OCI-M2 (cell line): ENCODE measurements at regions not wholly inside any gene's neighbourhood (a gene's known extent, or its start where the extent isn't known, plus 50 kb on each side); places are given as distances from the start of the nearest gene placed in this dataset.
"Not testable (repeated sequence)": the region's sequence is repeated elsewhere in the genome, so short reads cannot be mapped to it uniquely, and the experiment has no call there.

Experiments
- DNase-seq: peaks from one replicate; lab custom pipeline; 2025; ENCODE audit not compliant: unreplicated experiment; lab: John Stamatoyannopoulos, UW

GRCh38 chr3:165946360-165946759, 109.1 kb upstream of the BCHE start:
- DNase-seq: no peak

- no peak for DNase-seq
These were observed 101.8 kb upstream of the BCHE start for GRCh38 chr3:165938986-165939540.

GRCh38 chr3:165936081-165936480, 98.9 kb upstream of the BCHE start:
- DNase-seq: not testable (repeated sequence)

- DNase-seq: not testable (repeated sequence)
These were observed 87.1 kb upstream of the BCHE start for GRCh38 chr3:165924301-165924791.

- DNase-seq: no peak
These were observed 83.8 kb upstream of the BCHE start for GRCh38 chr3:165920984-165921383.

- no peak for DNase-seq
These were observed 82.1 kb upstream of the BCHE start for GRCh38 chr3:165919284-165919683.

- no peak for DNase-seq
These were observed 81.4 kb upstream of the BCHE start for GRCh38 chr3:165918657-165918979.

- DNase-seq: not testable (repeated sequence)
These were observed 80.9 kb upstream of the BCHE start for GRCh38 chr3:165917938-165918656.

- DNase-seq: not testable (repeated sequence)
These were observed 77.9 kb upstream of the BCHE start for GRCh38 chr3:165915104-165915503.

- no peak for DNase-seq
These were observed 66.8 kb upstream of the BCHE start for GRCh38 chr3:165903885-165904630.

- DNase-seq: no peak
These were observed 61.8 kb upstream of the BCHE start for GRCh38 chr3:165899066-165899465.

GRCh38 chr3:165897137-165897536, 59.9 kb upstream of the BCHE start:
- DNase-seq: no peak

GRCh38 chr3:165895919-165896318, 58.7 kb upstream of the BCHE start:
- no peak for DNase-seq

- no peak for DNase-seq
These were observed 55.3 kb upstream of the BCHE start for GRCh38 chr3:165892565-165892964.
